GM20000 (cell line): ENCODE measurements at regions not wholly inside any gene's neighbourhood (a gene's known extent, or its start where the extent isn't known, plus 50 kb on each side); places are given as distances from the start of the nearest gene placed in this dataset.

Experiments used
- DNase-seq: peaks from one replicate; pipeline ENCODE4 v3.0.0; 2012; ENCODE audit warnings: low spot score
- CTCF ChIP-seq: IDR thresholded peaks from 2 replicates; pipeline ENCODE4 v1.5.1; 2012; ENCODE audit warnings: mild to moderate bottlenecking, control low read depth; ENCODE audit errors: extremely low read depth, missing control alignments

GRCh38 chr2:129713337-129713736, 266.1 kb upstream of the RAB6C start:
- no peak for DNase-seq
- TF ChIP-seq CTCF: no peak

- DNase-seq: no peak
- no peak for TF ChIP-seq CTCF
Measured at GRCh38 chr2:129716781-129717559, 262.5 kb upstream of the RAB6C start.

- DNase-seq: no peak
- no peak for TF ChIP-seq CTCF
Measured at GRCh38 chr2:129717560-129718130, 261.8 kb upstream of the RAB6C start.

- DNase-seq: no peak
- TF ChIP-seq CTCF: no peak
Measured at GRCh38 chr2:129719335-129719734, 260.1 kb upstream of the RAB6C start.

GRCh38 chr2:129720360-129720759, 259.1 kb upstream of the RAB6C start:
- no peak for DNase-seq
- no peak for TF ChIP-seq CTCF

- no peak for DNase-seq
- no peak for TF ChIP-seq CTCF
Measured at GRCh38 chr2:129720761-129721160, 258.7 kb upstream of the RAB6C start.

- no peak for TF ChIP-seq CTCF
- no peak for DNase-seq
Measured at GRCh38 chr2:129721236-129721635, 258.2 kb upstream of the RAB6C start.
